ENCODE measurements at regions not wholly inside any gene's neighbourhood (a gene's known extent, or its start where the extent isn't known, plus 50 kb on each side); places are given as distances from the start of the nearest gene placed in this dataset.

DNA sequence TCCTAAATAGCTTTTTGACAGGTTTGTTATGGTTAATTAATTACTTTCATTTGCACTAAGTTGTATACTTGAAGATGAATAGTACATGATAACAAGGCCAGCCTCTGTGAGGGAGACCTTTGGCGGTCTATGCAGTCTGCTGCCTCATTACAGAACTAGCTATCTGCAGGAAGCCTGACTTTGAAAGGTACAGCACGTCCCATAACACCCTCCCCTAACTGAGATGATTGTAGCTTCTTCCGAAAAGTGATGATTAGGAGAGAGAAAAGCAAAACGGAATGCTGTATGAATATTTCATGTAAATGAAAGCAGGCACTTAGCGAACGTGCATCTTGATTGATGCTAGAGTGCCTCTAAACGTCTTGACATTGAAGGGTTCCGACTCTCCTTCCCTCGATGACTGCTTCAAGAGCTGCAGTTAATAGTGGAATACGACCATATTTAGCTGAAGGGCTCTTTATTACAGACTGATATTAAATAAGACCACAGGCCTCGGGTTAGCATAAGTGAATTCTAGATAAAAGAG, 116.2 kb upstream of the TMCO5A start:
- TF ChIP-seq, protein P1, sequence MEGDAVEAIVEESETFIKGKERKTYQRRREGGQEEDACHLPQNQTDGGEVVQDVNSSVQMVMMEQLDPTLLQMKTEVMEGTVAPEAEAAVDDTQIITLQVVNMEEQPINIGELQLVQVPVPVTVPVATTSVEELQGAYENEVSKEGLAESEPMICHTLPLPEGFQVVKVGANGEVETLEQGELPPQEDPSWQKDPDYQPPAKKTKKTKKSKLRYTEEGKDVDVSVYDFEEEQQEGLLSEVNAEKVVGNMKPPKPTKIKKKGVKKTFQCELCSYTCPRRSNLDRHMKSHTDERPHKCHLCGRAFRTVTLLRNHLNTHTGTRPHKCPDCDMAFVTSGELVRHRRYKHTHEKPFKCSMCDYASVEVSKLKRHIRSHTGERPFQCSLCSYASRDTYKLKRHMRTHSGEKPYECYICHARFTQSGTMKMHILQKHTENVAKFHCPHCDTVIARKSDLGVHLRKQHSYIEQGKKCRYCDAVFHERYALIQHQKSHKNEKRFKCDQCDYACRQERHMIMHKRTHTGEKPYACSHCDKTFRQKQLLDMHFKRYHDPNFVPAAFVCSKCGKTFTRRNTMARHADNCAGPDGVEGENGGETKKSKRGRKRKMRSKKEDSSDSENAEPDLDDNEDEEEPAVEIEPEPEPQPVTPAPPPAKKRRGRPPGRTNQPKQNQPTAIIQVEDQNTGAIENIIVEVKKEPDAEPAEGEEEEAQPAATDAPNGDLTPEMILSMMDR (IDR thresholded peaks at IDR 0.05), result no peak
- TF ChIP-seq POLR2A (IDR thresholded peaks at IDR 0.05; ENCODE audit: low read depth) (no peak), POLR2AphosphoS5 (IDR thresholded peaks at IDR 0.05) (no peak), EP300 (IDR thresholded peaks at IDR 0.05) (no peak)
